ENCODE measurements at regions not wholly inside any gene's neighbourhood (a gene's known extent, or its start where the extent isn't known, plus 50 kb on each side); places are given as distances from the start of the nearest gene placed in this dataset.

GRCh38 chrX:39904816-39905537, 192.8 kb downstream of the BCOR start:
- TF ChIP-seq EZH2 (IDR thresholded peaks at IDR 0.05) (no peak), CTCF (IDR thresholded peaks at IDR 0.05 in 2 of 3, conservative IDR thresholded peaks at IDR 0.05 in 1 of 3; ENCODE audit: borderline replicate concordance in 1 of 3, insufficient read depth in 1 of 3, low read depth in 2 of 3, low read length in 2 of 3) (no peak), POLR2AphosphoS5 (IDR thresholded peaks at IDR 0.05; ENCODE audit: low read depth, low read length) (no peak), POLR2A (IDR thresholded peaks at IDR 0.05; ENCODE audit: borderline replicate concordance, extremely low read depth, insufficient read depth, insufficient read length) (no peak), REST (IDR thresholded peaks at IDR 0.05; ENCODE audit: low read depth) (no peak), EZH2phosphoT487 (IDR thresholded peaks at IDR 0.05; ENCODE audit: borderline replicate concordance) (no peak), CEBPB (IDR thresholded peaks at IDR 0.05; ENCODE audit: low read depth) (no peak), JUND (IDR thresholded peaks at IDR 0.05) (no peak), MAX (IDR thresholded peaks at IDR 0.05) (no peak), ZFX (IDR thresholded peaks at IDR 0.05) (no peak)

Data from HCT116 (cell line).